ENCODE measurements at regions not wholly inside any gene's neighbourhood (a gene's known extent, or its start where the extent isn't known, plus 50 kb on each side); places are given as distances from the start of the nearest gene placed in this dataset.

DNA sequence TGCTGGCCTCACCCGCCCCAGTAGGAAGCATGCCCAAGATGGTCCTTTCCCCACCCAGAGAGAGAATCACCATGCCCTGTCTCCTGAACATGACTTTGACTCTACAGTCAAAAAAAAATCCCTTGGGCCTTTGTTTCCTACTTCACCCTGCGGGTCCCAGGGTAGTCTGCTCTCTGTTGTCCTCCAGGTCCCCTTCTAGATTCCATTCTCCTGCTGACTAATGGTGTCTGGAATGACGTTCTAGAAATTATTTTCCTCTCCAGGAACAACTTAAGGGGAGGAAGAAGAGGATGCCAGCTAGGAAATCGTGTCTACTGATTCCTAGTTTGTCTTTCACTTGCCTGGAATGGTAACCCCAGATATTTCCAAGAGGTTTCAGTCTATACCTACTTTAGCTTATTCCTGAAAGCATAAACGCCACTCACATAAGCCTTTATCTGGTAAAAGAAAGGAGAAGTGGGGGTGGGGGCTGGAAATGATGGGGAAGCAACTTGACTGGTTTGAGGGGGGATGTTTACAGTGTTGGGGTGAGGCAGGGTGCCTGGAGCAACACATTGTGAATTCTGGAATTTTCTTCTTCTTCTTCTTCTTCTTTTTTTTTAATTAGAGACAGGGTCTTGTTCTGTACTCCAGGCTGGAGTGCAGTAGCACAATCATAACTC lies 93.9 kb downstream of the SNX18 start:
- TF ChIP-seq, protein P1, sequence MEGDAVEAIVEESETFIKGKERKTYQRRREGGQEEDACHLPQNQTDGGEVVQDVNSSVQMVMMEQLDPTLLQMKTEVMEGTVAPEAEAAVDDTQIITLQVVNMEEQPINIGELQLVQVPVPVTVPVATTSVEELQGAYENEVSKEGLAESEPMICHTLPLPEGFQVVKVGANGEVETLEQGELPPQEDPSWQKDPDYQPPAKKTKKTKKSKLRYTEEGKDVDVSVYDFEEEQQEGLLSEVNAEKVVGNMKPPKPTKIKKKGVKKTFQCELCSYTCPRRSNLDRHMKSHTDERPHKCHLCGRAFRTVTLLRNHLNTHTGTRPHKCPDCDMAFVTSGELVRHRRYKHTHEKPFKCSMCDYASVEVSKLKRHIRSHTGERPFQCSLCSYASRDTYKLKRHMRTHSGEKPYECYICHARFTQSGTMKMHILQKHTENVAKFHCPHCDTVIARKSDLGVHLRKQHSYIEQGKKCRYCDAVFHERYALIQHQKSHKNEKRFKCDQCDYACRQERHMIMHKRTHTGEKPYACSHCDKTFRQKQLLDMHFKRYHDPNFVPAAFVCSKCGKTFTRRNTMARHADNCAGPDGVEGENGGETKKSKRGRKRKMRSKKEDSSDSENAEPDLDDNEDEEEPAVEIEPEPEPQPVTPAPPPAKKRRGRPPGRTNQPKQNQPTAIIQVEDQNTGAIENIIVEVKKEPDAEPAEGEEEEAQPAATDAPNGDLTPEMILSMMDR (IDR thresholded peaks at IDR 0.05), result no peak
- TF ChIP-seq POLR2A (IDR thresholded peaks at IDR 0.05; ENCODE audit: low read depth) (no peak), POLR2AphosphoS5 (IDR thresholded peaks at IDR 0.05) (no peak)

Measured in esophagus muscularis mucosa (tissue), 3 donors.